Natural killer cell (primary cell): ENCODE measurements at regions not wholly inside any gene's neighbourhood (a gene's known extent, or its start where the extent isn't known, plus 50 kb on each side); places are given as distances from the start of the nearest gene placed in this dataset.

Experiments
- ATAC-seq, 3 donors: fragments of 150-1000 bp in 2 of 3; fragments of 200-7000 bp in 1 of 3; cut with Tn5 transposase; 1 replicate in 1 of 3; 2 replicates in 2 of 3; pipeline ENCODE4 v1.10.0; 2021; ENCODE audit warnings: mild to moderate bottlenecking in 2 of 3, moderate library complexity in 2 of 3
- DNase-seq, 2 donors: peaks; one replicate each; pipeline versions ENCODE4 v3.0.0 to v3.0.0-alpha.2; 2013 to 2021; ENCODE audit warnings: mixed read lengths in 1 of 2
- H3K27ac ChIP-seq: one replicate; pipeline ENCODE4 v1.5.1; 2013; ENCODE audit warnings: mild to moderate bottlenecking, low read length
- H3K27me3 ChIP-seq: one replicate; pipeline ENCODE4 v1.6.1; 2013; ENCODE audit warnings: low read length; ENCODE audit not compliant: control insufficient read depth, insufficient read depth
- H3K36me3 ChIP-seq: one replicate; pipeline ENCODE4 v1.6.1; 2013; ENCODE audit warnings: low read length; ENCODE audit not compliant: control insufficient read depth, insufficient read depth
- H3K4me1 ChIP-seq: one replicate; pipeline ENCODE4 v1.6.1; 2013; ENCODE audit warnings: low read length; ENCODE audit not compliant: control insufficient read depth, insufficient read depth
- H3K4me3 ChIP-seq: one replicate; pipeline ENCODE4 v1.5.1; 2013; ENCODE audit warnings: low read length
- H3K9me3 ChIP-seq: one replicate; pipeline ENCODE4 v1.6.1; 2013; ENCODE audit warnings: low read length; ENCODE audit not compliant: control insufficient read depth, insufficient read depth
- H3K27ac Mint-ChIP-seq, 2 donors: one replicate each; pipeline ENCODE4 v1.8.0; 2022; ENCODE audit warnings: mild to moderate bottlenecking in 2 of 2, mixed read lengths in 2 of 2, moderate library complexity in 1 of 2
- H3K27me3 Mint-ChIP-seq, 2 donors: one replicate each; pipeline ENCODE4 v1.8.0; 2022; ENCODE audit warnings: low read depth in 2 of 2, mixed read lengths in 2 of 2
- H3K36me3 Mint-ChIP-seq: one replicate; pipeline ENCODE4 v1.8.0; 2022; ENCODE audit warnings: mixed read lengths
- H3K4me1 Mint-ChIP-seq, 2 donors: one replicate each; pipeline ENCODE4 v1.8.0; 2022; ENCODE audit warnings: mixed read lengths in 2 of 2
- H3K4me3 Mint-ChIP-seq: one replicate; pipeline ENCODE4 v1.8.0; 2022; ENCODE audit warnings: mild to moderate bottlenecking, moderate library complexity, mixed read lengths
- H3K9me3 Mint-ChIP-seq, 2 donors: one replicate each; pipeline ENCODE4 v1.8.0; 2022; ENCODE audit warnings: mixed read lengths in 2 of 2
- WGBS: methylation state at CpG from one replicate; pipeline ENCODE4 v1.1.7; 2013; ENCODE audit warnings: missing lambda C conversion rate; ENCODE audit not compliant: insufficient coverage; 5-methylcytosine and 5-hydroxymethylcytosine counted together
- intact Hi-C: fragments of 100-400 bp; cut with micrococcal nuclease; formaldehyde crosslinking; loops from one replicate; pipeline ENCODE4 v1.14.2; 2022
- TF ChIP-seq, protein P1 (sequence below): fragments of 200-600 bp; IDR thresholded peaks from one replicate; pipeline ENCODE4 v1.8.0; 2022; ENCODE audit warnings: antibody characterized with exemption

DNA sequence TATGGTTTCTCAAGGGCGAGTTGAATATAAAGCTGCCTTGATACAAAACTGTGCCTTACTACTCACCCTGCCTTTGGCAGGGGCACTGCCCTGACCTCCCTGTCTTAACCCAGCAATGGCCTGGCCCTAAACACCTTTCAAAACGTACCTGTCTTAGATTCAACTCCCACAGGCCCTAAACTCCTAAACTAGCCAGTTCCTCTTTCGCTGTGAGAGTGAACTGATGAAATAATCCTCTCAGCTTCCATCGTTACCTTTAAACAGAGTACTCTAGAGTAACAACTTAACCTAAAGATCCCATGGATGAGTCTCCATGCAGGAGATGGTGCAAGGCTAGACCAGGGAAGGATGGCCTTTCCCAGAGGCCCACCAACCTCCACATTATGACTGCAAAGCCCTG lies 133.0 kb upstream of the THBS1 start:
- Mint-ChIP-seq H3K27ac (no peak overlapping the region), H3K9me3 (no peaks in the 10 kb centered on the region), H3K27me3 (peaks cover 40 to 72% of the 10 kb centered on the region in 2 donors), H3K36me3 (no peaks in the 10 kb centered on the region), H3K4me1 (no peaks in the 10 kb centered on the region), H3K4me3 (no peak overlapping the region)
- Histone ChIP-seq H3K9me3 (no peaks in the 10 kb centered on the region), H3K4me3 (no peak overlapping the region), H3K27me3 (no peaks in the 10 kb centered on the region), H3K4me1 (no peaks in the 10 kb centered on the region), H3K36me3 (no peaks in the 10 kb centered on the region), H3K27ac (no peak overlapping the region)
- TF ChIP-seq, protein P1, sequence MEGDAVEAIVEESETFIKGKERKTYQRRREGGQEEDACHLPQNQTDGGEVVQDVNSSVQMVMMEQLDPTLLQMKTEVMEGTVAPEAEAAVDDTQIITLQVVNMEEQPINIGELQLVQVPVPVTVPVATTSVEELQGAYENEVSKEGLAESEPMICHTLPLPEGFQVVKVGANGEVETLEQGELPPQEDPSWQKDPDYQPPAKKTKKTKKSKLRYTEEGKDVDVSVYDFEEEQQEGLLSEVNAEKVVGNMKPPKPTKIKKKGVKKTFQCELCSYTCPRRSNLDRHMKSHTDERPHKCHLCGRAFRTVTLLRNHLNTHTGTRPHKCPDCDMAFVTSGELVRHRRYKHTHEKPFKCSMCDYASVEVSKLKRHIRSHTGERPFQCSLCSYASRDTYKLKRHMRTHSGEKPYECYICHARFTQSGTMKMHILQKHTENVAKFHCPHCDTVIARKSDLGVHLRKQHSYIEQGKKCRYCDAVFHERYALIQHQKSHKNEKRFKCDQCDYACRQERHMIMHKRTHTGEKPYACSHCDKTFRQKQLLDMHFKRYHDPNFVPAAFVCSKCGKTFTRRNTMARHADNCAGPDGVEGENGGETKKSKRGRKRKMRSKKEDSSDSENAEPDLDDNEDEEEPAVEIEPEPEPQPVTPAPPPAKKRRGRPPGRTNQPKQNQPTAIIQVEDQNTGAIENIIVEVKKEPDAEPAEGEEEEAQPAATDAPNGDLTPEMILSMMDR, result no peak
- no peak for DNase-seq
- WGBS, result 82% methylated on average over 3 of the region's 4 CpGs
- intact Hi-C loops, result no loop called here
- no peak for ATAC-seq

DNA sequence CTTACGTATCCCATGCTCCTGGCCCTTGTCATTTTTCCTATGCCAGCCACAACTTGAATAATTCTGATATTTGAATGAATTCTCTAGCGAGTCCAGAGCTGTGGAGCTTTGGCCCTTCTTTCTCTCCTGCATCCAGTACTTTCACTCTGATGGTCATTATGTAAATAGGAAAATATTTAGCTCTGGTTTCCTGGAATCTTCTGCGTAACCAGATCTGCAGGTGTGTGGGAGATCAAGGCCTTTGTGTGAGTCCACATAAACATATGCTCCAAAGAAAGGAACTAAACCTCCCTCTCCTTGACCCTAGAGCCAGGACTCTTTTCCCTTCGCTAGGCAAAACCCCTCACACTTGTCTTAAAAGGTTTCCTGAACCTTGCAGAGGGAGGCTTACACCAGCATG lies 132.5 kb upstream of the THBS1 start:
- WGBS, result 94% methylated on average over 4 of the region's 4 CpGs
- H3K36me3 Mint-ChIP-seq, result no peaks in the 10 kb centered on the region
- intact Hi-C loops, result no loop called here

DNA sequence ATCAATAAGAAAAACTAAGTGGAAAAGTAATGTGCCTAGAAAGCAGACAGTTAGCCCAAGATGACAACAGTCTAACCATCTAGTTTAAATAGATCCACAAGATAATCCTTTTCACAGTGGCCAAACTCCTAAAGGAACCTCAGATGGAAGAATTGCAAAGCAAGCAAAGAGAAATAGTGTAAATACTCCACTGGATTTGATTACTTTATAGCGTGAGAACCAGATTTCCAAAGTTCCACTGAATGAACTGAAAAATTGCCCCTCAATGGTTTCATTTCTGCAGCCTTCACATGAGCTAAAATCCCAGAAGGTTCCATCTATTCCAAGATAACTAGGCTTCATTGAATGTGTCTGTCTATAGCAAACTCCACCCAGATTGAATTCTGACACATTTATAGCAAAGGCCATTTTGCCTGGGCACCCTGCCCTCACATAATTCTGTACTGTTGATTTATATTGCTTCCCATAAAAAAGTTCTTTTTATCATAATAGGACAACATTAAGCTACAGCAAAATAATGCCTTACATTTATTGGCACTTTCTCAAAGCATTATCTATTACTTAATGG lies 129.7 kb upstream of the THBS1 start:
- Histone ChIP-seq H3K27ac (no peak overlapping the region), H3K27me3 (no peaks in the 10 kb centered on the region), H3K36me3 (no peaks in the 10 kb centered on the region), H3K9me3 (no peaks in the 10 kb centered on the region), H3K4me3 (no peak overlapping the region), H3K4me1 (no peaks in the 10 kb centered on the region)
- no peak overlapping the region for H3K4me3 Mint-ChIP-seq
- no peak for ATAC-seq
- no peak for DNase-seq
- H3K27ac Mint-ChIP-seq, result no peak overlapping the region
- H3K9me3 Mint-ChIP-seq, result no peaks in the 10 kb centered on the region
- TF ChIP-seq, protein P1, result no peak
- peaks cover 34 to 57% of the 10 kb centered on the region in 2 donors for H3K27me3 Mint-ChIP-seq
- H3K36me3 Mint-ChIP-seq, result no peaks in the 10 kb centered on the region
- 89% methylated on average over 1 of the region's 1 CpG for WGBS
- intact Hi-C loops, result no loop called here
- no peaks in the 10 kb centered on the region for H3K4me1 Mint-ChIP-seq

More for the DNA sequence above, 132.5 kb upstream of the THBS1 start:
- Histone ChIP-seq H3K4me1 (no peaks in the 10 kb centered on the region), H3K27me3 (no peaks in the 10 kb centered on the region), H3K9me3 (no peaks in the 10 kb centered on the region), H3K36me3 (no peaks in the 10 kb centered on the region), H3K4me3 (no peak overlapping the region), H3K27ac (no peak overlapping the region)
- peaks cover 38 to 68% of the 10 kb centered on the region in 2 donors for H3K27me3 Mint-ChIP-seq
- H3K4me1 Mint-ChIP-seq, result no peaks in the 10 kb centered on the region
- TF ChIP-seq, protein P1, result no peak
- DNase-seq (no peak), ATAC-seq (no peak)
- no peak overlapping the region for H3K4me3 Mint-ChIP-seq
- H3K9me3 Mint-ChIP-seq, result no peaks in the 10 kb centered on the region
- no peak overlapping the region for H3K27ac Mint-ChIP-seq

DNA sequence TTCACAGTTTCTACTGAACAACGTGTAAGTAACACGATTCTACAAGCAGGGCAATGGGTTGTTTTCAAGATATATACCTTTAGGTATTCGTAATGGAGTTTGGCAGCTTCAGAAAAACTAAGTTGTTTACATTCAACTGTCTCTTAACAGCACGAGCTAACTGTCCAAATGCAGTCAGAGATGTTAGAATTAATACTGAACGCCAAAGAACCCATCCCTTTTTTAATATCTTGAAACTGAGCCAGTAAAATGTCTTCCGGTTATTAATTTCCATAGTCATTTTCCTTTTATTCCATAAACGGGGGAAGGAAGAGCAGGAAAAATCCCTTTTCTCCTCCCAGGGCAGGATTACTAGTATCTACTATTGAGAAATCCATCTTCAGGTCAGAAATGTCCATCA lies 129.0 kb upstream of the THBS1 start:
- Histone ChIP-seq H3K4me3 (no peak overlapping the region), H3K27ac (no peak overlapping the region), H3K27me3 (no peaks in the 10 kb centered on the region), H3K9me3 (no peaks in the 10 kb centered on the region), H3K4me1 (no peaks in the 10 kb centered on the region), H3K36me3 (no peaks in the 10 kb centered on the region)
- H3K27me3 Mint-ChIP-seq, result peaks cover 32 to 56% of the 10 kb centered on the region in 2 donors
- H3K4me3 Mint-ChIP-seq, result no peak overlapping the region
- no peak for DNase-seq
- H3K9me3 Mint-ChIP-seq, result no peaks in the 10 kb centered on the region
- H3K27ac Mint-ChIP-seq, result no peak overlapping the region
- intact Hi-C loops, result no loop called here
- TF ChIP-seq, protein P1, result no peak
- no peak for ATAC-seq
- H3K36me3 Mint-ChIP-seq, result no peaks in the 10 kb centered on the region
- H3K4me1 Mint-ChIP-seq, result no peaks in the 10 kb centered on the region
- WGBS, result 78% methylated on average over 5 of the region's 7 CpGs
